Epithelial cell of proximal tubule (primary cell): ENCODE measurements at regions not wholly inside any gene's neighbourhood (a gene's known extent, or its start where the extent isn't known, plus 50 kb on each side); places are given as distances from the start of the nearest gene placed in this dataset.
"Not testable (repeated sequence)": the region's sequence is repeated elsewhere in the genome, so short reads cannot be mapped to it uniquely, and the experiment has no call there.

Experiments used
- DNase-seq: peaks from one replicate; pipeline ENCODE4 v3.0.0-alpha.2; 2011; ENCODE audit warnings: low read depth
- H3K4me3 ChIP-seq: 2 replicates; pipeline ENCODE4 v1.5.1; 2011; ENCODE audit warnings: low read depth, mild to moderate bottlenecking, low read length
- CTCF ChIP-seq: conservative IDR thresholded peaks from 2 replicates; pipeline ENCODE4 v1.5.1; 2012; ENCODE audit warnings: low read depth, mild to moderate bottlenecking, low read length

- H3K4me3 ChIP-seq = no peak overlapping the region
- no peak for TF ChIP-seq CTCF
- no peak for DNase-seq
Measured at GRCh38 chr2:226466589-226466988, 333.0 kb downstream of the IRS1 start.

GRCh38 chr2:226466124-226466523 is 333.5 kb downstream of the IRS1 start:
- no peak for TF ChIP-seq CTCF
- DNase-seq = no peak
- H3K4me3 ChIP-seq = no peak overlapping the region

GRCh38 chr2:226464380-226464779 is 335.2 kb downstream of the IRS1 start:
- no peak overlapping the region for H3K4me3 ChIP-seq
- DNase-seq = no peak
- TF ChIP-seq CTCF = no peak

GRCh38 chr2:226463154-226463553 is 336.5 kb downstream of the IRS1 start:
- TF ChIP-seq CTCF = no peak
- no peak for DNase-seq
- H3K4me3 ChIP-seq = no peak overlapping the region

GRCh38 chr2:226461981-226462380 is 337.6 kb downstream of the IRS1 start:
- TF ChIP-seq CTCF = no peak
- no peak overlapping the region for H3K4me3 ChIP-seq
- no peak for DNase-seq

- not testable (repeated sequence) for H3K4me3 ChIP-seq, DNase-seq
Measured at GRCh38 chr2:226456144-226456543, 343.5 kb downstream of the IRS1 start.

GRCh38 chr2:226452768-226453167 is 346.9 kb downstream of the IRS1 start:
- no peak for DNase-seq
- no peak overlapping the region for H3K4me3 ChIP-seq
- no peak for TF ChIP-seq CTCF

- DNase-seq = no peak
- no peak overlapping the region for H3K4me3 ChIP-seq
- no peak for TF ChIP-seq CTCF
Measured at GRCh38 chr2:226451486-226451885, 348.1 kb downstream of the IRS1 start.
